Effector memory CD8-positive, alpha-beta T cell (primary cell): ENCODE measurements at regions not wholly inside any gene's neighbourhood (a gene's known extent, or its start where the extent isn't known, plus 50 kb on each side); places are given as distances from the start of the nearest gene placed in this dataset.
A peak's percentile ranks its signal among the peaks of the same experiment; 100 is the strongest.
"Not testable (repeated sequence)": the region's sequence is repeated elsewhere in the genome, so short reads cannot be mapped to it uniquely, and the experiment has no call there.

ENCODE experiments used
- ATAC-seq: fragments of 150-1000 bp; cut with Tn5 transposase; replicated peaks from 2 replicates; pipeline ENCODE4 v1.10.0; 2021; ENCODE audit warnings: mild to moderate bottlenecking, moderate library complexity
- DNase-seq, 3 experiments: peaks; one replicate each; pipeline ENCODE4 v3.0.0; 2021
- H3K27ac Mint-ChIP-seq, 2 donors: one replicate each; pipeline ENCODE4 v1.8.0; 2022; ENCODE audit warnings: mild to moderate bottlenecking in 2 of 2, mixed read lengths in 2 of 2, moderate library complexity in 2 of 2
- H3K27me3 Mint-ChIP-seq, 2 donors: one replicate each; pipeline ENCODE4 v1.8.0; 2022; ENCODE audit warnings: mixed read lengths in 2 of 2
- H3K36me3 Mint-ChIP-seq: one replicate; pipeline ENCODE4 v1.8.0; 2022; ENCODE audit warnings: mild to moderate bottlenecking, moderate library complexity, mixed read lengths; ENCODE audit not compliant: insufficient read depth
- H3K4me1 Mint-ChIP-seq, 2 donors: one replicate each; pipeline ENCODE4 v1.8.0; 2022; ENCODE audit warnings: low read depth in 2 of 2, mixed read lengths in 2 of 2
- H3K4me3 Mint-ChIP-seq, 2 donors: one replicate each; pipeline ENCODE4 v1.8.0; 2022; ENCODE audit warnings: mild to moderate bottlenecking in 2 of 2, mixed read lengths in 2 of 2, moderate library complexity in 2 of 2
- H3K9me3 Mint-ChIP-seq, 2 donors: one replicate each; pipeline ENCODE4 v1.8.0; 2022; ENCODE audit warnings: mixed read lengths in 2 of 2

DNA sequence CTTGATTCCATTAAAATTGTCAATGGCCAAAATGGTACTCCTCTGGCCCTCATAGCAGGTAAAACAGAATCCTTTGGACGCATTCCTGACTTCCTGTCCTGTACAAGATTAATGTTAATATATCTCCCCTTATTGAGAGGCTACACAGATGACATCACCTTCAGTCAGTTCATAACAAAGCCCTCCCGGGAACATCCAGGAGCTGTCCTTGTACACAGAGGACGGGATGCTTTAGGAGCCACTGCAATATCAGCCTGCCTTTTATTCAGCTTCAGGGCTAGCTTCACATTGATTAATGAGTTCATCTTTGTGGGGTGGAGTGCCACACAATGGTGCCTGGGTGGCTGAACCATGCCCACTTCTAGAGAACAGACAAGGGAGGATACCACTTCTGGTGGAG lies 235.1 kb downstream of the NRIP1 start:
- Mint-ChIP-seq H3K36me3 (no peaks in the 10 kb centered on the region), H3K4me1 (no peaks in the 10 kb centered on the region), H3K27ac (no peak overlapping the region), H3K4me3 (no peak overlapping the region), H3K9me3 (no peaks in the 10 kb centered on the region), H3K27me3 (no peaks in the 10 kb centered on the region)
- no peak for DNase-seq
- ATAC-seq: no peak

DNA sequence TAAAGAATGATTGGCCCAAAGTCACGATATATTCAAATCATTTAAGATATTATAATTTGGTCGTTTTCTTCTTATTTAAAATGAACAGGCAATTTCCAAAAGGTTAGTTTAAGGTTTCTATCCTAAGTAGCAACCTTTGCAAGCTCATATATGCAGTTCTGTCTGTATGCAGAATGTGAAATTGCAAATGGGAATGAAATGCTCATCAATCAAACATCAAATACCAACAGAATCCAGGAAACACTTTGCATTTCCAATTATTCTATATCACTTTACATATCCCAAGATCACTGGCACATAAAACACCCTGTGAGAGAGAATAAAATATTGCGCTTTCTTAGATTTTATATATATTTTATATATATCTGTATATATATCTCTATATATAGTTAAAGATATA lies 237.3 kb downstream of the NRIP1 start:
- Mint-ChIP-seq H3K4me3 (no peak overlapping the region), H3K27ac (no peak overlapping the region), H3K27me3 (no peaks in the 10 kb centered on the region), H3K9me3 (no peaks in the 10 kb centered on the region), H3K36me3 (no peaks in the 10 kb centered on the region), H3K4me1 (no peaks in the 10 kb centered on the region)
- ATAC-seq (no peak), DNase-seq (no peak)

DNA sequence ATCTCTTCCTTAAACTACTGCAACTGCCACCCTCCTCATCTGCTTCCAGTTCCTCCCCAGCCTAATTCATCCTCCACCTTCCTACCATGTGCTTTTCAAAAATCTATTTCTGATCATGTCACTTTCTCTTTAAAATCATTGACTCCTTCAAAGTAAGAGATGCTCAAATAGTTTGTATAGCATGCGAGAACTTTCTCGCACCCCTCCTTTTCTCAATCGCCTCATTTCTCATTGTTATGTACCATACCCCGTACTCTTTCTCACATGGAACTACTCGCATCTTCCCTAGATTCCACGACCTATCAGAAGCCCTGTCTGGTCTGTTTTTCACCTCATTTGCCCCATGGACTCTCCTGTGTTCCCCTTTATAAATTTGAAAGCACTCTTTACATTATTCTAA lies 238.2 kb downstream of the NRIP1 start:
- Mint-ChIP-seq H3K4me3 (no peak overlapping the region), H3K4me1 (no peaks in the 10 kb centered on the region), H3K27ac (no peak overlapping the region), H3K36me3 (no peaks in the 10 kb centered on the region), H3K9me3 (no peaks in the 10 kb centered on the region), H3K27me3 (no peaks in the 10 kb centered on the region)
- DNase-seq: no peak
- no peak for ATAC-seq

DNA sequence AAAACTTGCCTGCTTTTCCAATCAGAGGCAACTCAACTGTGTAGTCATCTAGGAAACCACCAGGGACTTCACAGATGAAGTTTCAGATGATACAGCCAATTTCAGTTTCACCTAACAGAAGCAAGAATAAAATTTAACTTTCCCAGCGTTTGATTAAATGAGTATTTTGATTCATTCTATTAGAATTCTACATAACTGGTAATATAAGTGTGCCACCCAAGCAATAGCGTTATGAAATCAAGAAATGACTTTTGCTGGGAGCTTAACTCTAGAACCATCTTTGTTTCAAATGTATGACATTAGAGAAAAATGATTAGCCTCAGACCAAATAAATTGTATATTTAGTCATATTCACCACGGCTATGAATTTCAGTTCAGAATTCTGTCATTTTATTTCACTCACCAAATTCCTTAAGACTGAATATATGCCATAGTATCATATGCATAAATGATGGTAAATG lies 239.3 kb downstream of the NRIP1 start:
- H3K36me3 Mint-ChIP-seq: no peaks in the 10 kb centered on the region
- H3K27ac Mint-ChIP-seq: no peak overlapping the region
- H3K27me3 Mint-ChIP-seq: no peaks in the 10 kb centered on the region
- H3K9me3 Mint-ChIP-seq: no peaks in the 10 kb centered on the region
- DNase-seq: no peak
- H3K4me3 Mint-ChIP-seq: no peak overlapping the region
- no peak for ATAC-seq
- no peaks in the 10 kb centered on the region for H3K4me1 Mint-ChIP-seq

DNA sequence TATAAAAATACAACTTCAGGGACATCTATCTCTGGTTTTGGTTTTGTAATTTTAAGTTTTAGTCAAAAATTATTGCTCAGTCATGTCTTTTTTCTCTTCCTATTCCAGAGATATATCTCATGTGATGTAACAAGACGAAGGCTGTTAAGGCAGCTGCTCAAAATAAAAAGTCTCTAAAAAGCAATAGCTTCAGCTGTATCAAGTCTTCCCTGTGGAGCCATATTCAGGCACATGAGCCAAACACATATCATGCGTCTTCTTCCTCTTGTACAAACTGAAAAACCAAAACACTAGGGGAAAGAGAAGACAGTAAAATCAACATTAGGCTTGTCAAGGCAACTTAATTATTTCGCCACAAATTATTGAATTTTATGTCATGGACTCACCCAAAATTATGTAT lies 240.7 kb downstream of the NRIP1 start:
- H3K4me3 Mint-ChIP-seq: no peak overlapping the region
- DNase-seq (no peak), ATAC-seq (no peak)
- H3K9me3 Mint-ChIP-seq: no peaks in the 10 kb centered on the region
- no peaks in the 10 kb centered on the region for H3K27me3 Mint-ChIP-seq
- no peak overlapping the region for H3K27ac Mint-ChIP-seq
- H3K4me1 Mint-ChIP-seq: no peaks in the 10 kb centered on the region
- no peaks in the 10 kb centered on the region for H3K36me3 Mint-ChIP-seq

DNA sequence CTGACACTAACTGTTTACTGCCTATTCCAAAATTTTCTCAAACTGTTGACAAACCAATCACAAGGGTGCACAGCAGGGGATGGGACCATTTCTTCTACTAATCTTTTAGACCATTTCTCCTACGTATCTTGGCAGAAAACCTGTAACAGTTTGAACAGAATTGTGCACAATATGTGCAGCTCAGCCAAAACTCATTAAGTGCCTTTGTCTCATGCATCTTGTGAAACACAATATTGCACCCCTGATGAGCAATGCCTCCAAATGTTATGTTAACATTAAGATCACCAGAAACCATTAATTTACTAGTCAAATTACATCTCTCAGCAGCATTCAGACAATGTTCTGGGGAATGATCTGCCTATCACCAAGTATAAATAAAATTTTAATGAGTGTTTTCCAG lies 247.5 kb downstream of the NRIP1 start:
- ATAC-seq (no peak), DNase-seq (no peak)
- no peaks in the 10 kb centered on the region for H3K4me1 Mint-ChIP-seq
- no peaks in the 10 kb centered on the region for H3K27me3 Mint-ChIP-seq
- peaks cover 0 to 6% of the 10 kb centered on the region in 2 donors for H3K9me3 Mint-ChIP-seq
- H3K27ac Mint-ChIP-seq: no peak overlapping the region
- no peaks in the 10 kb centered on the region for H3K36me3 Mint-ChIP-seq
- H3K4me3 Mint-ChIP-seq: no peak overlapping the region

DNA sequence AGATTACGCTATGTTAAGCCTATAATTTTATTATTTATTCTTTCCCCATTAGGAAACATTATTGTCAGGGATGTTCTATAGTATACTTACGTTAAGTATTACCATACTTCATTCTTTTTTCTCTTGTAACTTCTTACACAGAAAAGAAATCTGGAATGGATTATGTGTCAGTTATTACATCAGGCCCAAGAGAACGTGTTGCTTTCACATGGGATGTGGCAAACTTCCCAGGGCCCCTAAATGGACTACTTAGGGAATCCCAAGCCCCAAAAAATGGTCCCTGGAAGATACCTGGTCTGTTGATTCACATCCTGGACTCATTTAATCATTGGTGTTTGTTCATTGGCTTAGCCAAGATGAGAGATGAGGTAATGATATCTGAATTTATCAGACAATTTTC lies 249.8 kb downstream of the NRIP1 start:
- no peak overlapping the region for H3K27ac Mint-ChIP-seq
- H3K27me3 Mint-ChIP-seq: no peaks in the 10 kb centered on the region
- no peaks in the 10 kb centered on the region for H3K4me1 Mint-ChIP-seq
- peaks cover 0 to 8% of the 10 kb centered on the region in 2 donors for H3K9me3 Mint-ChIP-seq
- H3K4me3 Mint-ChIP-seq: no peak overlapping the region
- no peak for ATAC-seq
- H3K36me3 Mint-ChIP-seq: no peaks in the 10 kb centered on the region
- no peak for DNase-seq

DNA sequence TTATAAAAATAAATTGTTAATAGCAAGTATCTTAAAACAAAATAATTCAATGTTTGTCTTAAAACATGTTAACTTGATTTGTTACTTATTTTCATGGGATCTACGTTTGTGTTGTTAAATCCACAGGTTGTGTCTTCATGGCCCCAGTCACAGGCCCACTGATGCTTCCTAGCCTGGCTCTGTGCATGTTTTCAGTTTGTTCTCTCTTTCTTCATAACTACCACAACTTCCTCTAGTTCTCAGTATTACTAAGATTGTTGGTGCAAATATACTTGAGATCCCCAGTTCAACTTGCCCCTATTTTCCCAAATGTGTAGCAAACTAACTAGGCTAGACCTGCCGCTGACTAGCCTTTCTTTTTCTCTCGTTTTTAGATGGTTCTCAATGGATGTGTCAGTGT lies 250.5 kb downstream of the NRIP1 start:
- Mint-ChIP-seq H3K27me3 (no peaks in the 10 kb centered on the region), H3K9me3 (peaks cover 0 to 8% of the 10 kb centered on the region in 2 donors), H3K4me1 (no peaks in the 10 kb centered on the region), H3K36me3 (no peaks in the 10 kb centered on the region), H3K27ac (no peak overlapping the region), H3K4me3 (no peak overlapping the region)
- ATAC-seq (no peak), DNase-seq (no peak)

DNA sequence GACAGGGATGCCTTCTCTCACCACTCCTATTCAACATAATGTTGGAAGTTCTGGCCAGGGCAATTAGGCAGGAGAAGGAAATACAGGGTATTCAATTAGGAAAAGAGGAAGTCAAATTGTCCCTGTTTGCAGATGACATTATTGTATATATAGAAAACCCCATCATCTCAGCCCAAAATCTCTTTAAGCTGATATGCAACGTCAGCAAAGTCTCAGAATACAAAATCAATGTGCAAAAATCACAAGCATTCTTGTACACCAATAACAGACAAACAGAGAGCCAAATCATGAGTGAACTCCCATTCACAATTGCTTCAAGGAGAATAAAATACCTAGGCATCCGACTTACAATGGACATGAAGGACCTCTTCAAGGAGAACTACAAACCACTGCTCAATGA lies 258.1 kb upstream of the SAMSN1 start:
- not testable (repeated sequence) for H3K9me3 Mint-ChIP-seq, H3K4me3 Mint-ChIP-seq, H3K4me1 Mint-ChIP-seq, H3K36me3 Mint-ChIP-seq, ATAC-seq, H3K27ac Mint-ChIP-seq, DNase-seq
- peaks cover 9 to 27% of the 10 kb centered on the region in 2 donors for H3K27me3 Mint-ChIP-seq

DNA sequence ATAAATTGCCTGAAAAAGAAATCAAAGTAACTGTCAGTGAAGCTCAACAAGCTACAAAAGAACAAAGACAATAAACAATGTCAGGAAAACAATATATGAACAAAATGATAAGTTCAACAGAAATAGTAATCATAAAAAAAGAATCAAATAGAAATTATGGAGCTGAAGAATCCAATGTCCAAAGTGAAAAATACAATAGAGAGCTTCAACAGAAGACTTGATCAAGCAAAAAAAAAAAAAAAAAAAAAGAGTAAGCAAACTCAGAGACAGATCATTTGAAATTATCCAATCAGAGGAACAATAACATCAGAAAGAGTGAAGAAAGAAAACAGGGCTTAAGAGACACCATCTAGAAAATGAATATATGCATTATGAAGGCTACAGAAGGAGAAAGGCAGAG lies 251.4 kb upstream of the SAMSN1 start:
- peaks cover 5 to 19% of the 10 kb centered on the region in 2 donors for H3K9me3 Mint-ChIP-seq
- no peak overlapping the region for H3K27ac Mint-ChIP-seq
- no peak for ATAC-seq
- no peak for DNase-seq
- no peak overlapping the region for H3K4me3 Mint-ChIP-seq
- peaks cover 10 to 17% of the 10 kb centered on the region in 2 donors for H3K27me3 Mint-ChIP-seq
- H3K4me1 Mint-ChIP-seq: no peaks in the 10 kb centered on the region
- H3K36me3 Mint-ChIP-seq: no peaks in the 10 kb centered on the region

DNA sequence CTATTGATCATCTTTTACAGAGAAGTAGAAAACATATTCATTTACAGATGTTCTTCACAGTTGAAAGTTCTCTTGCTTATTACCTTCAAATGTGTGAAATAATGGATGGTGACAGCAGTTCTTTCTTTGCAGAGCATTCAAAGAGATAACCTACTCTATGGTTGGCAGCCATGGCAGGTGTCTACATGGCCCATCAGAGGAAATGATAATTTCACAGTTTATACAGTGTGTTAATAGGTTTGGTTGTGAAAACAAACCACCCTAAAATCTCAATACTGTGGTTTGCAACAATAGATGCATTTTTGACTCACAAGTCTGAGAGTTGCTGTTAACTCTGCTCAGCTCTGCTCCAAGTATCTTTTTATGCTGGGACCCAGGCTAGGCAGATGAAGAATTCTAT lies 241.2 kb upstream of the SAMSN1 start:
- no peaks in the 10 kb centered on the region for H3K36me3 Mint-ChIP-seq
- H3K27ac Mint-ChIP-seq: no peak overlapping the region
- DNase-seq (no peak), ATAC-seq (no peak)
- H3K27me3 Mint-ChIP-seq: no peaks in the 10 kb centered on the region
- H3K9me3 Mint-ChIP-seq: no peaks in the 10 kb centered on the region
- no peak overlapping the region for H3K4me3 Mint-ChIP-seq
- H3K4me1 Mint-ChIP-seq: no peaks in the 10 kb centered on the region

DNA sequence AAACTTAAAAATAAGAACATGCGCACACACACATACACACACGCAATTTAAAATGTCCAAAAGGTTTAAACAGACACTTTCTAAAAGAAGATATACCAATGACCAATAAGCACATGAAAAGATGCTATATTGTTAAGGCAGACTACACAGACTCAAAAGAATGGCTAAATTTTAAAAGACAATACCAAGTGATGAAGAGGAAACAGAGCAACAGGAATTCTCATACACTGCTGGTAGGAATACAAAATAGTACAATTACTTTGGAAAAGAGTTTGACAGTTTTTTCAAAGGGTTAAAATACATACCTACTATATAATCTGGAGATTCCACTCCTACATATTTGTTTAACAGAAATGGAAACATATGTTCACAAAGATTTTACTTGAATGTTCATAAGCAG lies 239.6 kb upstream of the SAMSN1 start:
- Mint-ChIP-seq H3K27ac (no peak overlapping the region), H3K9me3 (no peaks in the 10 kb centered on the region), H3K36me3 (no peaks in the 10 kb centered on the region), H3K27me3 (no peaks in the 10 kb centered on the region), H3K4me1 (no peaks in the 10 kb centered on the region), H3K4me3 (no peak overlapping the region)
- ATAC-seq (no peak), DNase-seq (no peak)

DNA sequence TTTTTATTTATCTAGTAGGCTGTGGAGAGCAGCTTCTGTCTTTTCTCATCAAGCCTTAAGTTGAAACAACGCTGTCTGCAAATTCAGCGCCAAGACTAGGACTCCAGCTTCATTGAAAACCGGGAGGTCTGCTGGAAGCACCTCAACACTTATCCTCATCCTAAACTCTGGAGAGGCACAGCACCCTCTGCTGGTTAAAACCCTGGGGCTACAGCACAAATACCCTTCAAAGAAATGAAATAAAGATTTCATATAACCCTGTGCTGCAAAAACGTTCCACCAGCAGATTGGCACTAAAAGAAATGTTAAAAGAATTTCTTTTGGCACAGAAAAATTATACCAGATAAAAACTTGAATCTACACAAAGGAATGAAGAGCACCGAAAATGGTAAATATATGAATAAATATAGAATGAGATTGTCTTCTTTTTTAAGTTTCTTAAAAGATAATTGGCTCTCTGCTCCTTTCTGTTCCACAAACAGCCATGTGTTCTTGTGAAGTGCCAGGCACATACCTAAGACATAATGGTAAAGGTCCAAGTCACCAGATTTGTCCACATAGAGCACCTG lies 227.7 kb upstream of the SAMSN1 start:
- H3K27ac Mint-ChIP-seq: no peak overlapping the region
- H3K4me1 Mint-ChIP-seq: no peaks in the 10 kb centered on the region
- no peaks in the 10 kb centered on the region for H3K9me3 Mint-ChIP-seq
- H3K27me3 Mint-ChIP-seq: peaks cover 4 to 6% of the 10 kb centered on the region in 2 donors
- ATAC-seq (no peak), DNase-seq (peak; percentile 35 to 44 (median 35))
- H3K36me3 Mint-ChIP-seq: no peaks in the 10 kb centered on the region
- H3K4me3 Mint-ChIP-seq: no peak overlapping the region

DNA sequence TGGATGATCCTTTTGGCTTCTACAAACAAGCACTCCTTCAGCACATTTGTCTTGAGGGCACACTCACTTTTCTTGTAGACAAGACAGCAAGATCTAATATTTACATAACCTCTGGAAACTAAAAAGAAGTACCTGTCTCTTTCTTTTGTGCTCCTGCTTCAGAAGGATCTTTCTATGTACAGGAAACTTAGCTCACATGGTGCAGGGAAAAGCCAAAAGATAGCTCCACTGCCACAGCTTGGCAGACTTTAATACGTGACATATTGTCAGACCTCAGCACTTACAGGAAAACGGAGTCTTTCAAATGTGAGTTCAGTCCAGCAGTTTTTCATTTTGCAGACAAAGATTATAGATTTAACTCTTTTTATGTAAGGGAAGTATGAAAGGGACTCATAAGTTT lies 225.5 kb upstream of the SAMSN1 start:
- Mint-ChIP-seq H3K27me3 (peaks cover 6 to 9% of the 10 kb centered on the region in 2 donors), H3K36me3 (no peaks in the 10 kb centered on the region), H3K9me3 (no peaks in the 10 kb centered on the region), H3K4me1 (no peaks in the 10 kb centered on the region), H3K27ac (no peak overlapping the region), H3K4me3 (no peak overlapping the region)
- no peak for ATAC-seq
- no peak for DNase-seq

DNA sequence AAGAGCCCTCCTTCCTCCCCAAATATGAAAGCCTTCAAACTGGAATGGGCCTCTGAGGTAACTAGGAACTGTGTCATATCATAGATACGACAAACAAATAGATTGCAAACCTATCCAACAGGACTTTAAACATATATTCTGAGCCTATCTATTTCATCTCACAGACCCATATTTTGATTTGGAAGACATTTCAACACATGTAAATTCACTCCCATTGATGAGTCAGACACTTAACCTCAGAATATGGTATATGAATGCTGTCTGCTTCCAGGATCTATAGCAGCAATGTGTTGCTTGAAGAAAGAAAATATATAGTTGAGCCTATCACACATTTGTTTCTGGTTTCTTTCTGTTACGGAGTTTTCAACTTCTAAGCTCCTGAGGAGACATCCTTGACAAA lies 221.9 kb upstream of the SAMSN1 start:
- no peaks in the 10 kb centered on the region for H3K9me3 Mint-ChIP-seq
- ATAC-seq: no peak
- no peak overlapping the region for H3K4me3 Mint-ChIP-seq
- H3K4me1 Mint-ChIP-seq: no peaks in the 10 kb centered on the region
- no peaks in the 10 kb centered on the region for H3K36me3 Mint-ChIP-seq
- no peak overlapping the region for H3K27ac Mint-ChIP-seq
- peaks cover 0 to 9% of the 10 kb centered on the region in 2 donors for H3K27me3 Mint-ChIP-seq
- no peak for DNase-seq
